ENCODE measurements at regions not wholly inside any gene's neighbourhood (a gene's known extent, or its start where the extent isn't known, plus 50 kb on each side); places are given as distances from the start of the nearest gene placed in this dataset.
A peak's percentile ranks its signal among the peaks of the same experiment; 100 is the strongest.

DNA sequence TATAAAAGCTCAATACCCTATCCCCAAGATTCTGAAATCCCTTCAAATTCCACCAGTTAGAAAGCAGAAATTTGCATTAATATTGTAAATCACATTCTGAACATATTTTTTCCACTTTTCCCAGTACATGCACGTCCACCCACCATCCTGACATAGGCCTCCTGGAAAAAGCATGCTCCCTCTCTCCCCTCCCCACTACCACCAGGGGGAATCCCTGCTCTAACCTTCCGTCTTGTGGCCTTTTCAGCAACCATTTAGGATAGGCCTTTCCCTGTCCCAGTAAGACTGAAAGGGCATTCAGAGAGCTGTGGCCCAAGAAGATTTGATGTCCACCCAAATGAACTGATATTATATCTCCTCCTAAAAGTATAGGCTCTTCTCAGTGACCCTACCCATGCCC lies 182.1 kb downstream of the ARRDC4 start:
- Histone ChIP-seq H3K36me3 (ENCODE audit: insufficient read depth, low read length) (no peaks in the 10 kb centered on the region), H3K9me3 (ENCODE audit: low read depth, low read length) (no peaks in the 10 kb centered on the region), H2AFZ (ENCODE audit: low read length) (no peak overlapping the region), H3K4me2 (ENCODE audit: insufficient read depth, low read length) (no peak overlapping the region), H3K4me3 (ENCODE audit: insufficient read depth, low read length) (no peak overlapping the region), H3K79me2 (ENCODE audit: insufficient read depth, low read length) (no peaks in the 10 kb centered on the region), H3K4me1 (ENCODE audit: insufficient read depth, low read length) (no peaks in the 10 kb centered on the region), H4K20me1 (ENCODE audit: insufficient read depth, low read length) (no peaks in the 10 kb centered on the region), H3K27ac (ENCODE audit: low read depth, low read length) (no peak overlapping the region), H3K27me3 (ENCODE audit: insufficient read depth, low read length) (no peaks in the 10 kb centered on the region)
- TF ChIP-seq, protein P1, sequence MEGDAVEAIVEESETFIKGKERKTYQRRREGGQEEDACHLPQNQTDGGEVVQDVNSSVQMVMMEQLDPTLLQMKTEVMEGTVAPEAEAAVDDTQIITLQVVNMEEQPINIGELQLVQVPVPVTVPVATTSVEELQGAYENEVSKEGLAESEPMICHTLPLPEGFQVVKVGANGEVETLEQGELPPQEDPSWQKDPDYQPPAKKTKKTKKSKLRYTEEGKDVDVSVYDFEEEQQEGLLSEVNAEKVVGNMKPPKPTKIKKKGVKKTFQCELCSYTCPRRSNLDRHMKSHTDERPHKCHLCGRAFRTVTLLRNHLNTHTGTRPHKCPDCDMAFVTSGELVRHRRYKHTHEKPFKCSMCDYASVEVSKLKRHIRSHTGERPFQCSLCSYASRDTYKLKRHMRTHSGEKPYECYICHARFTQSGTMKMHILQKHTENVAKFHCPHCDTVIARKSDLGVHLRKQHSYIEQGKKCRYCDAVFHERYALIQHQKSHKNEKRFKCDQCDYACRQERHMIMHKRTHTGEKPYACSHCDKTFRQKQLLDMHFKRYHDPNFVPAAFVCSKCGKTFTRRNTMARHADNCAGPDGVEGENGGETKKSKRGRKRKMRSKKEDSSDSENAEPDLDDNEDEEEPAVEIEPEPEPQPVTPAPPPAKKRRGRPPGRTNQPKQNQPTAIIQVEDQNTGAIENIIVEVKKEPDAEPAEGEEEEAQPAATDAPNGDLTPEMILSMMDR (IDR thresholded peaks at IDR 0.05; ENCODE audit: extremely low read depth, low read depth, low read length), result no peak
- peak; percentile 44 for DNase-seq (ENCODE audit: insufficient read length, low spot score, missing footprints)

- Histone ChIP-seq H3K27ac (ENCODE audit: low read depth, low read length) (no peak overlapping the region), H3K27me3 (ENCODE audit: insufficient read depth, low read length) (no peaks in the 10 kb centered on the region), H3K9me3 (ENCODE audit: low read depth, low read length) (peaks cover under 1% of the 10 kb centered on the region), H3K79me2 (ENCODE audit: insufficient read depth, low read length) (no peaks in the 10 kb centered on the region), H3K36me3 (ENCODE audit: insufficient read depth, low read length) (no peaks in the 10 kb centered on the region), H3K4me3 (ENCODE audit: insufficient read depth, low read length) (no peak overlapping the region), H3K4me2 (ENCODE audit: insufficient read depth, low read length) (no peak overlapping the region), H4K20me1 (ENCODE audit: insufficient read depth, low read length) (no peaks in the 10 kb centered on the region), H2AFZ (ENCODE audit: low read length) (no peak overlapping the region), H3K4me1 (ENCODE audit: insufficient read depth, low read length) (no peaks in the 10 kb centered on the region)
- TF ChIP-seq, protein P1 (IDR thresholded peaks at IDR 0.05; ENCODE audit: extremely low read depth, low read depth, low read length), result no peak
- no peak for DNase-seq (ENCODE audit: insufficient read length, low spot score, missing footprints)
Measured at GRCh38 chr15:98143116-98143515, 182.6 kb downstream of the ARRDC4 start.

GRCh38 chr15:98144388-98144787 lies 183.9 kb downstream of the ARRDC4 start:
- Histone ChIP-seq H3K4me1 (ENCODE audit: insufficient read depth, low read length) (no peaks in the 10 kb centered on the region), H3K36me3 (ENCODE audit: insufficient read depth, low read length) (no peaks in the 10 kb centered on the region), H3K4me3 (ENCODE audit: insufficient read depth, low read length) (no peak overlapping the region), H3K9me3 (ENCODE audit: low read depth, low read length) (peaks cover 4% of the 10 kb centered on the region), H4K20me1 (ENCODE audit: insufficient read depth, low read length) (no peaks in the 10 kb centered on the region), H3K79me2 (ENCODE audit: insufficient read depth, low read length) (no peaks in the 10 kb centered on the region), H3K4me2 (ENCODE audit: insufficient read depth, low read length) (no peak overlapping the region), H3K27ac (ENCODE audit: low read depth, low read length) (no peak overlapping the region), H2AFZ (ENCODE audit: low read length) (no peak overlapping the region), H3K27me3 (ENCODE audit: insufficient read depth, low read length) (no peaks in the 10 kb centered on the region)
- DNase-seq (ENCODE audit: insufficient read length, low spot score, missing footprints), result no peak
- TF ChIP-seq, protein P1 (IDR thresholded peaks at IDR 0.05; ENCODE audit: extremely low read depth, low read depth, low read length), result no peak

DNA sequence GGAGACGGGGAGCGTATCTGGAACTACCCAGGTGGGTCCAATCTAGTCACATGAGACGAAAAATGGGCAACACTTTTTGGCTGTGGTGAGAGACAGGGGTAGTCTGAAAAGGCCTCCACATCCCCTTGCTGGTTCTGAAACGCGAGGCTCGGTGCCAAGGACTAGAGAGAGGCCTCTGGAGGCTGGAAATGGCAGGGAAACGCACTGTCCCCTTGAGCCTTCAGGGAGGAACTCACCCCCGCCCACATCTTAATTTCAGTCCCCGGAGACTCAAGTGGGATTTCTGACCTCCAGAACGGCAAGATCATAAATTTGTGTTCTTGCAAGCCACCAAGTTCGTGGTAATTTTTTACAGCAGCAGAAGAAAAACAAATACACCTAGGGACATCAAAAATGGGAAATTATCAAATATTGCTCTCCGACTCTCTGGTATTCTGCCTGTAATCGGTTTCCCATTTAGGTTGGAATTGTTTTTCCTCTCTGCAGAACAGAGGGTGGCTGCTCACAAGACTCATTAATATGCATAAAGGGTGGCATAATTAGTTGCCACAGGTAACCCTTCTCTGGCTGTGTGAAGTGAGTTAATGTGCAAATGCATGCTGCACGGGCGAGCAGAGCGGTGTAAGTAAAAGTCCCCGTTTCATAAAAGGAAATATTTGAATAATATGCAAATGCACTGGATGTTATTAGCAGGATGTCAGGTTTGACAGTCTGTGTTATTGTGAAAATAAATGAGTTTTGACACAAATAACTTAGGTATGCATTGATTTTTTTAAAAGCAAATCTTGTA lies 185.7 kb downstream of the ARRDC4 start:
- H2AFZ ChIP-seq (ENCODE audit: low read length), result no peak overlapping the region
- H3K27me3 ChIP-seq (ENCODE audit: insufficient read depth, low read length), result no peaks in the 10 kb centered on the region
- H3K36me3 ChIP-seq (ENCODE audit: insufficient read depth, low read length), result no peaks in the 10 kb centered on the region
- H3K4me2 ChIP-seq (ENCODE audit: insufficient read depth, low read length), result no peak overlapping the region
- no peak overlapping the region for H3K4me3 ChIP-seq (ENCODE audit: insufficient read depth, low read length)
- no peaks in the 10 kb centered on the region for H3K79me2 ChIP-seq (ENCODE audit: insufficient read depth, low read length)
- TF ChIP-seq, protein P1 (IDR thresholded peaks at IDR 0.05; ENCODE audit: extremely low read depth, low read depth, low read length), result no peak
- no peak for DNase-seq (ENCODE audit: insufficient read length, low spot score, missing footprints)
- H4K20me1 ChIP-seq (ENCODE audit: insufficient read depth, low read length), result no peaks in the 10 kb centered on the region
- no peaks in the 10 kb centered on the region for H3K4me1 ChIP-seq (ENCODE audit: insufficient read depth, low read length)
- no peak overlapping the region for H3K27ac ChIP-seq (ENCODE audit: low read depth, low read length)
- H3K9me3 ChIP-seq (ENCODE audit: low read depth, low read length), result peaks cover 4% of the 10 kb centered on the region

Measured in osteoblast (primary cell).